Spinal cord (tissue), 9 donors: ENCODE measurements at regions not wholly inside any gene's neighbourhood (a gene's known extent, or its start where the extent isn't known, plus 50 kb on each side); places are given as distances from the start of the nearest gene placed in this dataset.
"Not testable (repeated sequence)": the region's sequence is repeated elsewhere in the genome, so short reads cannot be mapped to it uniquely, and the experiment has no call there.

Experiments used
- DNase-seq, 6 donors: peaks; one replicate each; pipeline versions ENCODE4 v3.0.0 to v3.0.0-alpha.2; 2013 to 2015; ENCODE audit warnings: low spot score in 6 of 6, low read depth in 4 of 6
- H3K27ac ChIP-seq: one replicate; pipeline ENCODE4 v1.5.1; 2013; ENCODE audit warnings: low read depth, low read length, control low read depth
- H3K27me3 ChIP-seq: one replicate; pipeline ENCODE4 v1.6.1; 2013; ENCODE audit warnings: low read length; ENCODE audit not compliant: control insufficient read depth, insufficient read depth
- H3K36me3 ChIP-seq: one replicate; pipeline ENCODE4 v1.6.1; 2013; ENCODE audit warnings: low read length; ENCODE audit not compliant: control insufficient read depth, insufficient read depth
- H3K4me1 ChIP-seq: one replicate; pipeline ENCODE4 v1.6.1; 2013; ENCODE audit warnings: low read length; ENCODE audit not compliant: control insufficient read depth, insufficient read depth
- H3K4me3 ChIP-seq: one replicate; pipeline ENCODE4 v1.5.1; 2013; ENCODE audit warnings: low read depth, low read length, control low read depth
- H3K9me3 ChIP-seq: one replicate; pipeline ENCODE4 v1.6.1; 2013; ENCODE audit warnings: low read length; ENCODE audit not compliant: control insufficient read depth, insufficient read depth
- WGBS: methylation state at CpG from one replicate; pipeline ENCODE4 v1.1.5; 2013; ENCODE audit warnings: missing lambda C conversion rate; ENCODE audit not compliant: insufficient coverage; 5-methylcytosine and 5-hydroxymethylcytosine counted together
- donor health status: healthy.

DNA sequence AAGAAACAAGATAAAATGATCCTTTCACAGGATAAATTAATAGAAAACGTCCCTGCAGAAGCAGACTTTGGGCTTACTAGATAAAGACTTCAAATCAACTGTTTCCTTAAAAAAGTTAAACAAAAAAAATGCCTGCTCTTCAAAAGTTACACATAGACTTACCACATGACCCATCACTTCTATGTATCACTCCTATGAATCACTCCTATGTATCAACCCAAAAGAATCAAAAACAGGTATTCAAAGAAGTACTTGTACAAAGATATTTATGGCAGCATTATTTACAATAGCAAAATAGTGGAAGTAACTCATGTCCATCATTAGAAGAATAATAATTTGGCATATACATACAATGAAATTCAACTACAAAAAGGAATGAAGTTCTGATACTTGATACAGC is 56.3 kb upstream of the PRDM9 start:
- no peak for DNase-seq

DNA sequence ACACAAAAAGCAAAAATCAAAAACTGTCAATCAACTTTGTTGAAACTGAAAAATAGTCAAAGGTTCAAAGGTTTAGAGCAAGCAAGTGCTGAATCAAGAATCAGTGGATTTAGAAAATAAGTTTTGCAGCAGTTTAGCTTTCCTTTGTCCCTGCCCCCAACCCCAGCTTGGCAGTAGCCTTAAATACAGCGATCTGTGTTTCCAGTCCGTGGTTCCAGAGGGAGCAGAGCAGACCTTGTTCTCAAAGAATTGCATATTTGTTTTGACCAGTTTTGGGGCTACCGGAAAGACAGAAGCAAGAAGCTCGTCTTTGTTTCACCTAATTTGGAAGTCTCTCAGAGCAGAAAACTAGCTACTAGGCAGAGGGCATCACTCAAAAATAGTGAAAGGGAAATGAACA is 57.2 kb upstream of the PRDM9 start:
- no peaks in the 10 kb centered on the region for H3K4me1 ChIP-seq
- H3K27me3 ChIP-seq = no peaks in the 10 kb centered on the region
- peak in 2 of 6 donors; percentile 7 to 14 for DNase-seq
- 33% methylated on average over 4 of the region's 4 CpGs for WGBS
- H3K9me3 ChIP-seq = no peaks in the 10 kb centered on the region
- no peak overlapping the region for H3K27ac ChIP-seq
- H3K4me3 ChIP-seq = no peak overlapping the region
- no peaks in the 10 kb centered on the region for H3K36me3 ChIP-seq

More for the DNA sequence above, 56.3 kb upstream of the PRDM9 start:
- Histone ChIP-seq H3K4me3 (no peak overlapping the region), H3K9me3 (no peaks in the 10 kb centered on the region), H3K4me1 (no peaks in the 10 kb centered on the region), H3K36me3 (no peaks in the 10 kb centered on the region), H3K27me3 (no peaks in the 10 kb centered on the region), H3K27ac (no peak overlapping the region)
- 60% methylated on average over 1 of the region's 1 CpG for WGBS

DNA sequence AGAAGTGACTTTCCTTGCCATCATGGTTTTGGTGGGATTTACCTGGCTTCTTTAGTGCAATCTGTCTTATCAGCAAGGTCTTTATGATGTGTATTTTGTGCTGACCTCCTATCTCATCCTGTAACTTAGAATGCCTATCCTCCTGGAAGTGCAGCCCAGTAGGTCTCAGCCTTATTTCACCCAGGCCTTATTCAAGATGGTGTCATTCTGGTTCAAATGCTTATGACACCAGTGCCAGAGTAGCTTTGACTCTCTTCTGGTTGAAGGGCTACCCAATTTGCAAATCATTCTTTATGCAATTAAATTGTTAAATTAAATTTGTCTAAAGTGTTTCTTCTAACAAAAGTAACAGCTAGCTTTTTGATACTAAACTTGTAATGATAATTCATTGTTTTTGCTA is 58.8 kb upstream of the PRDM9 start:
- Histone ChIP-seq H3K27ac (no peak overlapping the region), H3K4me3 (no peak overlapping the region), H3K4me1 (no peaks in the 10 kb centered on the region), H3K36me3 (no peaks in the 10 kb centered on the region), H3K27me3 (no peaks in the 10 kb centered on the region), H3K9me3 (no peaks in the 10 kb centered on the region)
- no peak for DNase-seq

DNA sequence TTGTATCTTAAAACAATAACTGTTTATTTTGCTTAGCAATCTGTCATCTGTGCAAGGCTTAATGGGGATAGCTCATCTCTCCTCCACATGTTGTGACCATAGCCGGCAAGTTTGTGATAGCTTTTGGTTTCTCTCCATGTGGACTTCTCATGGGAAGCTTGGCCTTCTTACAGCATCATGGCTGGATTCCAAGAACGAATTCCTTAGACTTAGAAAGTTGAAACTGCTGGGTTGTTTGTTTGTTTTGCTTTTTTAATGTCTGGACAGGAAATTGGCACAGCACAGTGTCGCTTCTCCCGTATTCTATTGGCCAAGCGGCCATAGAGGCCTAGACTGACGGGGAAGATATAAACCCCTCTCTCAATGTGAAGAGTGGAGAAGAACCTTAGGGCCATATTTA is 61.0 kb upstream of the PRDM9 start:
- Histone ChIP-seq H3K27me3 (no peaks in the 10 kb centered on the region), H3K27ac (no peak overlapping the region), H3K4me3 (no peak overlapping the region), H3K36me3 (no peaks in the 10 kb centered on the region), H3K9me3 (no peaks in the 10 kb centered on the region), H3K4me1 (no peaks in the 10 kb centered on the region)
- peak in 4 of 6 donors; percentile 7 to 79 (median 19) for DNase-seq
- 80% methylated on average over 1 of the region's 6 CpGs for WGBS

DNA sequence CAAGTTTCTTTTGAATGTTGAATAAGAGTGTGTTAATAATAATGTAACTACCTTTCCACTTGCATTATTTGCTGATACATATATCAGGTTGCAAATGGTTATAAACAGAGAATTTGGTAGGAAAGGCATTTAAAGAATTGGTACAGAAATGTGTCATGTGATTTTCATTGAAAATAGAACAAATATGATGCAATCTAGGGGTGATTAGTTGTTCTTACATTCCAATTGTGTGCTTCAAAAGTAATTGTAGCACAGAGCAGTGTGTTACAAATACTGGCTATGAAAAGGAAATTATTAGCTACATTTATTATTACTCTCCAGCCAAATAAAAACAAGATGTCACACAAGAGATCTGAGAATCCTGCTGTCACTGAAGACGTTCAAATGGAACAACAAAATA is 61.8 kb upstream of the PRDM9 start:
- Histone ChIP-seq H3K9me3 (no peaks in the 10 kb centered on the region), H3K36me3 (no peaks in the 10 kb centered on the region), H3K27me3 (no peaks in the 10 kb centered on the region), H3K4me3 (no peak overlapping the region), H3K27ac (no peak overlapping the region), H3K4me1 (no peaks in the 10 kb centered on the region)
- 100% methylated on average over 1 of the region's 1 CpG for WGBS
- no peak for DNase-seq

DNA sequence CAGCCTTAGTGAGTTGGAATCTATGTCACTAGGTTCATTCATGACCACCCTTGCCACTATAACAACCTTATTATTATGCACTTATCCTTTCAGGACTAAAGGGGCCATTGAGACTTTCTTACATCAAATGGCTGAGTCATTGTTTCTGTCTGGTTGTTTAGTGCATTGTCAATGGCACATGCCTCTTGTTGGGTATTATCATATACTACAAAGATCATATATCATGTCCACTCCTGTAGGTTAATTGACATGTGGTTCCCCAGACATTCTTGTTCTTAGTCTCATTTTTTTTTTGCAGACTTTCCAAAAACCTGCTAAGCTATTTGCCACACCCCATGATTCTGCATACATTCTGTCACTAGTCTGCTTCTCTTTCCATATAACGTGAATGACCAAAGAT is 66.7 kb upstream of the PRDM9 start:
- Histone ChIP-seq H3K9me3 (no peaks in the 10 kb centered on the region), H3K4me1 (no peaks in the 10 kb centered on the region), H3K27ac (no peak overlapping the region), H3K4me3 (no peak overlapping the region), H3K36me3 (no peaks in the 10 kb centered on the region), H3K27me3 (no peaks in the 10 kb centered on the region)
- DNase-seq = no peak
- WGBS = 100% methylated on average over 1 of the region's 1 CpG

DNA sequence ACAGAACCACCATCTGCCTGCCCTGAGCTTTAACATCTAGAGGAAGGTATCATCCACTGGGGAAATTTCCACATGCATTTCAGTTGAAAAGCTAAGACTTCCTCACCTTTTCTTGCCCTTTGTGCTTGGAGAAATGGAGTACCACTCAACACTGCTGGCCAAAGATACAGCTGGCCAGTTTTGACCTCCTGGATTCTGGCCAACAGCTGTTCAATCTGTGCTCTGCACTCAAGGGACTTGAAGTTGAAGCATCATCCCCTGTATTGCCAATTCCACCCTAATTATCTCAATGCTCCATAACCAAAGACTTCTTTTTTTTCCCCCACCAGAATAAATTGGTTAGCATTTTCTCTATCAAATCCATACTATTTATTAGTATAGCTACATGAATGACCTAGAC is 70.4 kb upstream of the PRDM9 start:
- H3K27ac ChIP-seq = no peak overlapping the region
- no peaks in the 10 kb centered on the region for H3K36me3 ChIP-seq
- no peak overlapping the region for H3K4me3 ChIP-seq
- no peaks in the 10 kb centered on the region for H3K4me1 ChIP-seq
- no peak for DNase-seq
- no peaks in the 10 kb centered on the region for H3K9me3 ChIP-seq
- no peaks in the 10 kb centered on the region for H3K27me3 ChIP-seq

DNA sequence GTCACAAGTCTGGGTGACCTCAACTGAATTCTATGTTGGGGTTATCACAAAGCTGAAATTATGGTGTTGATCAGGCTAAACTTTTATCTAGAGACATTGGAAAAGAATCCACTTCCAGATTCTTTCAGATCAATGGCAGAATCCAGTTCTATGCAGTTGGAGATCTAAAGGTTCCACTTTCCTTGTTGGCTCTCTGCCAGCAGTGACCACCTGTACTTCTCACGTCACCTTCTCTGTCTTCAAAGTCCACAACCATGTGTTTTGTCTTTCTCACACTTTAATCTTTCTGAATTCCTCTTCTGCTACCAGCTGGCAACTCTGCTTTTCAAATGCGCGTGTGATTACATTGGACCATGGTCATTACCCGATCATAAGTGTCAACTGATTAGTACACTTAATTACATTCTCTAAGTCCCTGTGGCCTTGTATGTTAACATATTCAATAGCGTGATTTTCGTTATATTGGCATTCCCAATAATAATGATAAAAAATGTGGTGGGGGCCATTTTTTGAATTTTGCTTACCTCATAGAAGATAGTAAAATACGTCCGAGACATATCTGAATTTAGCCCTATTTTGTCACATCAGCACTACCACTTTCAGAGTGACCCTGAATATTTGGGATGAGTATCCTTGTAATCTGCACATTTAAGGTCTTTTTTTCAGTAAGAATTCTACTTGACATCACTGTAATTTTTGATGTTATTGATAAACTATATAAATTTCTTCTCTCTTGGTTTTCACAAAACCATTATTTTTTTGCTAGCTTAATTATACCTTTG is 73.7 kb upstream of the PRDM9 start:
- H3K4me1 ChIP-seq = no peaks in the 10 kb centered on the region
- WGBS = 100% methylated on average over 3 of the region's 8 CpGs
- H3K36me3 ChIP-seq = no peaks in the 10 kb centered on the region
- no peaks in the 10 kb centered on the region for H3K27me3 ChIP-seq
- no peak for DNase-seq
- no peaks in the 10 kb centered on the region for H3K9me3 ChIP-seq
- H3K27ac ChIP-seq = no peak overlapping the region
- no peak overlapping the region for H3K4me3 ChIP-seq

DNA sequence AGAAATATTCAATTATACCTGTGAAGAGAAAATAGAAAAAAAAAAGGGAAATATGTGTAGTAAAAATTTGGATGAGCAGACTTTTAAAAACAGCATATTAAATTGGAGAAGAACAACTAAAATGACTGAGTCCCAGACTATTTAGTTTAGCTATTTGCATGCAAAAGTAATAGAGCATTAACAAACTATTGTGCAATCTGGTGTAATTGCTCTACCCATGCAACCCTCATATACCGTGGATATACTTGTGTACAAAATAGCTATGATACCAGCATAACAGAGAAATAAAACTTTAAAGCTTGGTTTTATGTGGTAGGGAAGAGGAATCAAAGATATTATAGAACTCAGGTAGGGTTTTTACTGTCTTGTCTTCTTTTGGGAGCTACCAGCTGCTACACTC is 78.7 kb upstream of the PRDM9 start:
- H3K4me3 ChIP-seq = no peak overlapping the region
- no peak overlapping the region for H3K27ac ChIP-seq
- H3K27me3 ChIP-seq = no peaks in the 10 kb centered on the region
- peak in 1 of 6 donors; percentile 69 for DNase-seq
- H3K36me3 ChIP-seq = no peaks in the 10 kb centered on the region
- no peaks in the 10 kb centered on the region for H3K4me1 ChIP-seq
- no peaks in the 10 kb centered on the region for H3K9me3 ChIP-seq
- no CpG with 5 or more reads among the region's 1 CpG for WGBS

DNA sequence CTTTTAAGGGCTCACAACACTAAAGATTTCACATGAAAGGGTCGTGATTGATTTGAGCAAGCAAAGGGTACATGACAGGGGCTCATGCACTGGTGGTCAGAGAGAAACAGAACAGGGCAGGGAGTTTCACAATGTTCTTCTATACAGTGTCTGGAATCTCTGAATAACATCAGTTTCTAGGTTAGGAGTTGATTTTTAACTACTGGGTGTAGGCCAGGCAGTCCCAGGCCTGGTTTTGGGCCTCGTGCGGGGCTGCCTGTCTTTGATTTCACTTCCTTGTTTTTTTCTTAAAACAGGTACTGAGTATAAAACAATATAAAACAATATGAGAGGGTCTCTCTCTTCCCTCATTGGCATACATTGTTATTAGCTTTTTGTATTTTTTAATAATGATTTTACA is 87.2 kb upstream of the PRDM9 start:
- not testable (repeated sequence) for H3K36me3 ChIP-seq, H3K9me3 ChIP-seq, H3K4me3 ChIP-seq, DNase-seq, H3K4me1 ChIP-seq, H3K27ac ChIP-seq, H3K27me3 ChIP-seq
- WGBS = no CpG with 5 or more reads among the region's 3 CpGs
